ENCODE measurements at regions not wholly inside any gene's neighbourhood (a gene's known extent, or its start where the extent isn't known, plus 50 kb on each side); places are given as distances from the start of the nearest gene placed in this dataset.

DNA sequence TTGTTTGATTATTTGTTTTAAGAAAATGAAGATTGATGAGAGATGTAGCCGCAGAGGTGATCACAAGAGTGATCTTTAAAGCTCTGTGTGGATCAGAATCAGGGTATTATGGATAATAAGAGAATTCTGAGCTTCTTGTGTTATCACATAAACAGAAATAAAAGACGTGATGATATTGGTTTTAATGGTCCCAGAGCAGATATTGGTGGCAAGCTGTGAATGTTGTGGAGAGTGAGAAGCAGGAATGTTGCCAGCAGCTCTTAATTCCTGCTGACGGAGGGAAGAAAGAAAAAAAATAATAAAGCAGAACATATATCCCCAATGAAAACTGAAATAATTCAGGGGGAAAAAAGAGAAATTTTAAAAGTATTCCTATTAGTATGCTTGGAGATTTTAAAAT is 1015.9 kb downstream of the PCDH18 start:
- TF ChIP-seq CSDC2 (CRISPR knock-in tag; IDR thresholded peaks at IDR 0.05) (no peak), OSR1 (CRISPR knock-in tag; IDR thresholded peaks at IDR 0.05) (no peak)

All from SK-N-SH treated with all-trans-retinoic acid at 6 μM for 48 hours (cell line).